ENCODE measurements at regions not wholly inside any gene's neighbourhood (a gene's known extent, or its start where the extent isn't known, plus 50 kb on each side); places are given as distances from the start of the nearest gene placed in this dataset.

GRCh38 chr6:3900744-3901336, 51.7 kb downstream of the FAM50B start:
- H3K36me3 Mint-ChIP-seq = peaks cover 0 to 4% (median 0%) of the 10 kb centered on the region in 5 donors
- H3K9me3 ChIP-seq (ENCODE audit: control insufficient read depth in 2 of 3, low read length in 3 of 3) = no peaks in the 10 kb centered on the region
- H3K27ac ChIP-seq (ENCODE audit: low read depth, low read length) = no peak overlapping the region
- H3K4me1 Mint-ChIP-seq = peaks cover 0 to 7% (median 0%) of the 10 kb centered on the region in 7 donors
- H3K4me3 Mint-ChIP-seq = no peak overlapping the region
- ATAC-seq = no peak
- no peaks in the 10 kb centered on the region for H3K27me3 ChIP-seq (ENCODE audit: control insufficient read depth in 2 of 2, insufficient read depth in 2 of 2, low read length in 2 of 2)
- peaks cover 0 to 3% (median 0%) of the 10 kb centered on the region in 11 donors for H3K9me3 Mint-ChIP-seq
- no peak for DNase-seq
- H3K36me3 ChIP-seq (ENCODE audit: control insufficient read depth in 2 of 3, insufficient read depth in 3 of 3, low read length in 3 of 3) = no peaks in the 10 kb centered on the region
- no peak overlapping the region for H3K4me3 ChIP-seq (ENCODE audit: low read length)
- no peak overlapping the region for H3K27ac Mint-ChIP-seq
- H3K27me3 Mint-ChIP-seq = peaks cover 8 to 31% (median 17%) of the 10 kb centered on the region in 5 donors
- H3K4me1 ChIP-seq (ENCODE audit: control insufficient read depth in 2 of 2, insufficient read depth in 2 of 2, low read length in 2 of 2) = no peaks in the 10 kb centered on the region
- ChIA-PET POLR2A (no interaction called here), CTCF (no interaction called here)
- intact Hi-C loops (cut with micrococcal nuclease) = no loop called here

GRCh38 chr6:3902871-3903648, 53.9 kb downstream of the FAM50B start:
- no peak for ATAC-seq
- POLR2A ChIA-PET = no interaction called here

GRCh38 chr6:3904518-3904917, 55.3 kb downstream of the FAM50B start:
- Mint-ChIP-seq H3K4me3 (no peak overlapping the region), H3K4me1 (peaks cover 0 to 5% (median 0%) of the 10 kb centered on the region in 7 donors), H3K9me3 (no peaks in the 10 kb centered on the region), H3K27me3 (peaks cover 7 to 53% (median 32%) of the 10 kb centered on the region in 5 donors), H3K36me3 (peaks cover 0 to 4% (median 0%) of the 10 kb centered on the region in 5 donors), H3K27ac (no peak overlapping the region)
- Histone ChIP-seq H3K4me3 (ENCODE audit: low read length) (no peak overlapping the region), H3K9me3 (ENCODE audit: control insufficient read depth in 2 of 3, low read length in 3 of 3) (no peaks in the 10 kb centered on the region), H3K27ac (ENCODE audit: low read depth, low read length) (no peak overlapping the region), H3K27me3 (ENCODE audit: control insufficient read depth in 2 of 2, insufficient read depth in 2 of 2, low read length in 2 of 2) (no peaks in the 10 kb centered on the region), H3K4me1 (ENCODE audit: control insufficient read depth in 2 of 2, insufficient read depth in 2 of 2, low read length in 2 of 2) (no peaks in the 10 kb centered on the region), H3K36me3 (ENCODE audit: control insufficient read depth in 2 of 3, insufficient read depth in 3 of 3, low read length in 3 of 3) (no peaks in the 10 kb centered on the region)
- ChIA-PET POLR2A (no interaction called here), CTCF (no interaction called here)
- ATAC-seq = no peak
- intact Hi-C loops (cut with micrococcal nuclease) = no loop called here
- no peak for DNase-seq

More at GRCh38 chr6:3902871-3903648, 53.9 kb downstream of the FAM50B start:
- no peaks in the 10 kb centered on the region for H3K4me1 ChIP-seq (ENCODE audit: control insufficient read depth in 2 of 2, insufficient read depth in 2 of 2, low read length in 2 of 2)
- H3K27ac ChIP-seq (ENCODE audit: low read depth, low read length) = no peak overlapping the region
- peaks cover 0 to 7% (median 0%) of the 10 kb centered on the region in 7 donors for H3K4me1 Mint-ChIP-seq
- peaks cover 6 to 47% (median 30%) of the 10 kb centered on the region in 5 donors for H3K27me3 Mint-ChIP-seq
- intact Hi-C loops (cut with micrococcal nuclease) = no loop called here
- no peak overlapping the region for H3K4me3 Mint-ChIP-seq
- no peaks in the 10 kb centered on the region for H3K27me3 ChIP-seq (ENCODE audit: control insufficient read depth in 2 of 2, insufficient read depth in 2 of 2, low read length in 2 of 2)
- no peak for DNase-seq
- peaks cover 0 to 3% (median 0%) of the 10 kb centered on the region in 11 donors for H3K9me3 Mint-ChIP-seq
- no peaks in the 10 kb centered on the region for H3K9me3 ChIP-seq (ENCODE audit: control insufficient read depth in 2 of 3, low read length in 3 of 3)
- H3K27ac Mint-ChIP-seq = no peak overlapping the region
- CTCF ChIA-PET = no interaction called here
- peaks cover 0 to 4% (median 0%) of the 10 kb centered on the region in 5 donors for H3K36me3 Mint-ChIP-seq
- no peak overlapping the region for H3K4me3 ChIP-seq (ENCODE audit: low read length)
- no peaks in the 10 kb centered on the region for H3K36me3 ChIP-seq (ENCODE audit: control insufficient read depth in 2 of 3, insufficient read depth in 3 of 3, low read length in 3 of 3)

GRCh38 chr6:3905945-3906845, 57.0 kb downstream of the FAM50B start:
- Histone ChIP-seq H3K27me3 (ENCODE audit: control insufficient read depth in 2 of 2, insufficient read depth in 2 of 2, low read length in 2 of 2) (no peaks in the 10 kb centered on the region), H3K9me3 (ENCODE audit: control insufficient read depth in 2 of 3, low read length in 3 of 3) (no peaks in the 10 kb centered on the region), H3K27ac (ENCODE audit: low read depth, low read length) (no peak overlapping the region), H3K36me3 (ENCODE audit: control insufficient read depth in 2 of 3, insufficient read depth in 3 of 3, low read length in 3 of 3) (no peaks in the 10 kb centered on the region), H3K4me1 (ENCODE audit: control insufficient read depth in 2 of 2, insufficient read depth in 2 of 2, low read length in 2 of 2) (no peaks in the 10 kb centered on the region), H3K4me3 (ENCODE audit: low read length) (no peak overlapping the region)
- Mint-ChIP-seq H3K36me3 (peaks cover 0 to 4% (median 0%) of the 10 kb centered on the region in 5 donors), H3K4me1 (peaks cover 0 to 5% (median 0%) of the 10 kb centered on the region in 7 donors), H3K4me3 (no peak overlapping the region), H3K27ac (no peak overlapping the region), H3K27me3 (peaks cover 18 to 64% (median 44%) of the 10 kb centered on the region in 5 donors), H3K9me3 (no peaks in the 10 kb centered on the region)
- ATAC-seq (no peak), DNase-seq (no peak)
- CTCF ChIA-PET = no interaction called here
- POLR2A ChIA-PET = no interaction called here
- intact Hi-C loops (cut with micrococcal nuclease) = no loop called here

GRCh38 chr6:3906846-3907151, 57.6 kb downstream of the FAM50B start:
- peaks cover 23 to 68% (median 47%) of the 10 kb centered on the region in 5 donors for H3K27me3 Mint-ChIP-seq
- ChIA-PET CTCF (no interaction called here), POLR2A (no interaction called here)
- peaks cover 0 to 4% (median 0%) of the 10 kb centered on the region in 5 donors for H3K36me3 Mint-ChIP-seq
- H3K4me1 ChIP-seq (ENCODE audit: control insufficient read depth in 2 of 2, insufficient read depth in 2 of 2, low read length in 2 of 2) = no peaks in the 10 kb centered on the region
- H3K4me1 Mint-ChIP-seq = peaks cover 0 to 10% (median 0%) of the 10 kb centered on the region in 7 donors
- no peaks in the 10 kb centered on the region for H3K27me3 ChIP-seq (ENCODE audit: control insufficient read depth in 2 of 2, insufficient read depth in 2 of 2, low read length in 2 of 2)
- H3K4me3 ChIP-seq (ENCODE audit: low read length) = no peak overlapping the region
- no peak overlapping the region for H3K27ac ChIP-seq (ENCODE audit: low read depth, low read length)
- H3K4me3 Mint-ChIP-seq = no peak overlapping the region
- intact Hi-C loops (cut with micrococcal nuclease) = no loop called here
- no peaks in the 10 kb centered on the region for H3K9me3 ChIP-seq (ENCODE audit: control insufficient read depth in 2 of 3, low read length in 3 of 3)
- no peak overlapping the region for H3K27ac Mint-ChIP-seq
- no peaks in the 10 kb centered on the region for H3K36me3 ChIP-seq (ENCODE audit: control insufficient read depth in 2 of 3, insufficient read depth in 3 of 3, low read length in 3 of 3)
- no peaks in the 10 kb centered on the region for H3K9me3 Mint-ChIP-seq
- DNase-seq (no peak), ATAC-seq (no peak)

GRCh38 chr6:3908223-3908622, 59.0 kb downstream of the FAM50B start:
- no peak overlapping the region for H3K4me3 ChIP-seq (ENCODE audit: low read length)
- no peak overlapping the region for H3K4me3 Mint-ChIP-seq
- no peaks in the 10 kb centered on the region for H3K9me3 ChIP-seq (ENCODE audit: control insufficient read depth in 2 of 3, low read length in 3 of 3)
- H3K36me3 ChIP-seq (ENCODE audit: control insufficient read depth in 2 of 3, insufficient read depth in 3 of 3, low read length in 3 of 3) = no peaks in the 10 kb centered on the region
- ATAC-seq = no peak
- H3K27ac Mint-ChIP-seq = no peak overlapping the region
- H3K4me1 Mint-ChIP-seq = peaks cover under 1 to 23% (median 2%) of the 10 kb centered on the region in 7 donors
- no peaks in the 10 kb centered on the region for H3K4me1 ChIP-seq (ENCODE audit: control insufficient read depth in 2 of 2, insufficient read depth in 2 of 2, low read length in 2 of 2)
- H3K27ac ChIP-seq (ENCODE audit: low read depth, low read length) = no peak overlapping the region
- no peak for DNase-seq
- ChIA-PET CTCF (no interaction called here), POLR2A (no interaction called here)
- H3K36me3 Mint-ChIP-seq = peaks cover 0 to 4% (median 0%) of the 10 kb centered on the region in 5 donors
- peaks cover 32 to 77% (median 56%) of the 10 kb centered on the region in 5 donors for H3K27me3 Mint-ChIP-seq
- no peaks in the 10 kb centered on the region for H3K27me3 ChIP-seq (ENCODE audit: control insufficient read depth in 2 of 2, insufficient read depth in 2 of 2, low read length in 2 of 2)
- intact Hi-C loops (cut with micrococcal nuclease) = no loop called here
- H3K9me3 Mint-ChIP-seq = no peaks in the 10 kb centered on the region

Data from naive thymus-derived CD4-positive, alpha-beta T cell (primary cell).